ENCODE measurements at regions not wholly inside any gene's neighbourhood (a gene's known extent, or its start where the extent isn't known, plus 50 kb on each side); places are given as distances from the start of the nearest gene placed in this dataset.

- DNase-seq (ENCODE audit: extremely low spot score, unreplicated experiment) = no peak
- Mint-ChIP-seq H3K4me3 (ENCODE audit: unreplicated experiment) (no peak overlapping the region), H3K27ac (ENCODE audit: unreplicated experiment) (no peak overlapping the region), H3K9me3 (ENCODE audit: unreplicated experiment) (peaks cover 7% of the 10 kb centered on the region), H3K4me1 (ENCODE audit: unreplicated experiment) (no peaks in the 10 kb centered on the region), H3K36me3 (ENCODE audit: unreplicated experiment) (no peaks in the 10 kb centered on the region), H3K27me3 (ENCODE audit: unreplicated experiment) (no peaks in the 10 kb centered on the region)
- TF ChIP-seq CTCF (IDR thresholded peaks at IDR 0.05) = no peak
These were observed 176.8 kb upstream of the SAMSN1 start for GRCh38 chr21:14722841-14723483.

- no peak for TF ChIP-seq CTCF (IDR thresholded peaks at IDR 0.05)
- H3K27me3 Mint-ChIP-seq (ENCODE audit: unreplicated experiment) = no peaks in the 10 kb centered on the region
These were observed 174.1 kb upstream of the SAMSN1 start for GRCh38 chr21:14720237-14720636.

GRCh38 chr21:14718951-14719350, 172.8 kb upstream of the SAMSN1 start:
- H3K27ac Mint-ChIP-seq (ENCODE audit: unreplicated experiment) = no peak overlapping the region
- peaks cover 20% of the 10 kb centered on the region for H3K9me3 Mint-ChIP-seq (ENCODE audit: unreplicated experiment)
- H3K36me3 Mint-ChIP-seq (ENCODE audit: unreplicated experiment) = no peaks in the 10 kb centered on the region
- no peaks in the 10 kb centered on the region for H3K4me1 Mint-ChIP-seq (ENCODE audit: unreplicated experiment)
- TF ChIP-seq CTCF (IDR thresholded peaks at IDR 0.05) = no peak
- no peak overlapping the region for H3K4me3 Mint-ChIP-seq (ENCODE audit: unreplicated experiment)
- H3K27me3 Mint-ChIP-seq (ENCODE audit: unreplicated experiment) = no peaks in the 10 kb centered on the region
- no peak for DNase-seq (ENCODE audit: extremely low spot score, unreplicated experiment)

More at GRCh38 chr21:14720237-14720636, 174.1 kb upstream of the SAMSN1 start:
- H3K36me3 Mint-ChIP-seq (ENCODE audit: unreplicated experiment) = no peaks in the 10 kb centered on the region
- no peak overlapping the region for H3K4me3 Mint-ChIP-seq (ENCODE audit: unreplicated experiment)
- no peaks in the 10 kb centered on the region for H3K4me1 Mint-ChIP-seq (ENCODE audit: unreplicated experiment)
- peaks cover 7% of the 10 kb centered on the region for H3K9me3 Mint-ChIP-seq (ENCODE audit: unreplicated experiment)
- no peak for DNase-seq (ENCODE audit: extremely low spot score, unreplicated experiment)
- no peak overlapping the region for H3K27ac Mint-ChIP-seq (ENCODE audit: unreplicated experiment)

- no peaks in the 10 kb centered on the region for H3K4me1 Mint-ChIP-seq (ENCODE audit: unreplicated experiment)
- H3K9me3 Mint-ChIP-seq (ENCODE audit: unreplicated experiment) = peaks cover 37% of the 10 kb centered on the region
- no peak for TF ChIP-seq CTCF (IDR thresholded peaks at IDR 0.05)
- peaks cover 1% of the 10 kb centered on the region for H3K36me3 Mint-ChIP-seq (ENCODE audit: unreplicated experiment)
- H3K4me3 Mint-ChIP-seq (ENCODE audit: unreplicated experiment) = no peak overlapping the region
- H3K27me3 Mint-ChIP-seq (ENCODE audit: unreplicated experiment) = no peaks in the 10 kb centered on the region
- no peak overlapping the region for H3K27ac Mint-ChIP-seq (ENCODE audit: unreplicated experiment)
- DNase-seq (ENCODE audit: extremely low spot score, unreplicated experiment) = no peak
These were observed 170.8 kb upstream of the SAMSN1 start for GRCh38 chr21:14716761-14717396.

GRCh38 chr21:14713109-14713508, 167.0 kb upstream of the SAMSN1 start:
- TF ChIP-seq CTCF (IDR thresholded peaks at IDR 0.05) = no peak
- Mint-ChIP-seq H3K4me1 (ENCODE audit: unreplicated experiment) (no peaks in the 10 kb centered on the region), H3K27ac (ENCODE audit: unreplicated experiment) (no peak overlapping the region), H3K27me3 (ENCODE audit: unreplicated experiment) (no peaks in the 10 kb centered on the region), H3K9me3 (ENCODE audit: unreplicated experiment) (peaks cover 53% of the 10 kb centered on the region), H3K36me3 (ENCODE audit: unreplicated experiment) (peaks cover 1% of the 10 kb centered on the region), H3K4me3 (ENCODE audit: unreplicated experiment) (no peak overlapping the region)
- no peak for DNase-seq (ENCODE audit: extremely low spot score, unreplicated experiment)
